ENCODE measurements at regions not wholly inside any gene's neighbourhood (a gene's known extent, or its start where the extent isn't known, plus 50 kb on each side); places are given as distances from the start of the nearest gene placed in this dataset.

GRCh38 chr2:129374452-129374851 is 605.0 kb upstream of the RAB6C start:
- TF ChIP-seq, protein P1, sequence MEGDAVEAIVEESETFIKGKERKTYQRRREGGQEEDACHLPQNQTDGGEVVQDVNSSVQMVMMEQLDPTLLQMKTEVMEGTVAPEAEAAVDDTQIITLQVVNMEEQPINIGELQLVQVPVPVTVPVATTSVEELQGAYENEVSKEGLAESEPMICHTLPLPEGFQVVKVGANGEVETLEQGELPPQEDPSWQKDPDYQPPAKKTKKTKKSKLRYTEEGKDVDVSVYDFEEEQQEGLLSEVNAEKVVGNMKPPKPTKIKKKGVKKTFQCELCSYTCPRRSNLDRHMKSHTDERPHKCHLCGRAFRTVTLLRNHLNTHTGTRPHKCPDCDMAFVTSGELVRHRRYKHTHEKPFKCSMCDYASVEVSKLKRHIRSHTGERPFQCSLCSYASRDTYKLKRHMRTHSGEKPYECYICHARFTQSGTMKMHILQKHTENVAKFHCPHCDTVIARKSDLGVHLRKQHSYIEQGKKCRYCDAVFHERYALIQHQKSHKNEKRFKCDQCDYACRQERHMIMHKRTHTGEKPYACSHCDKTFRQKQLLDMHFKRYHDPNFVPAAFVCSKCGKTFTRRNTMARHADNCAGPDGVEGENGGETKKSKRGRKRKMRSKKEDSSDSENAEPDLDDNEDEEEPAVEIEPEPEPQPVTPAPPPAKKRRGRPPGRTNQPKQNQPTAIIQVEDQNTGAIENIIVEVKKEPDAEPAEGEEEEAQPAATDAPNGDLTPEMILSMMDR (IDR thresholded peaks at IDR 0.05), result no peak
- H3K36me3 ChIP-seq, result no peaks in the 10 kb centered on the region
- intact Hi-C loops (cut with DNase I), result no loop called here

GRCh38 chr2:129375632-129376425 is 603.6 kb upstream of the RAB6C start:
- Histone ChIP-seq H3K27ac (no peak overlapping the region), H3K4me3 (no peak overlapping the region), H3K4me1 (no peaks in the 10 kb centered on the region), H3K36me3 (no peaks in the 10 kb centered on the region), H3K27me3 (no peaks in the 10 kb centered on the region), H3K9me3 (no peaks in the 10 kb centered on the region)
- DNase-seq (ENCODE audit: low spot score in 2 of 2), result no peak
- intact Hi-C loops (cut with DNase I), result no loop called here
- TF ChIP-seq, protein P1 (IDR thresholded peaks at IDR 0.05), result no peak

More at GRCh38 chr2:129374452-129374851, 605.0 kb upstream of the RAB6C start:
- Histone ChIP-seq H3K27me3 (no peaks in the 10 kb centered on the region), H3K9me3 (no peaks in the 10 kb centered on the region), H3K4me1 (no peaks in the 10 kb centered on the region), H3K27ac (no peak overlapping the region), H3K4me3 (no peak overlapping the region)
- no peak for DNase-seq (ENCODE audit: low spot score in 2 of 2)

DNA sequence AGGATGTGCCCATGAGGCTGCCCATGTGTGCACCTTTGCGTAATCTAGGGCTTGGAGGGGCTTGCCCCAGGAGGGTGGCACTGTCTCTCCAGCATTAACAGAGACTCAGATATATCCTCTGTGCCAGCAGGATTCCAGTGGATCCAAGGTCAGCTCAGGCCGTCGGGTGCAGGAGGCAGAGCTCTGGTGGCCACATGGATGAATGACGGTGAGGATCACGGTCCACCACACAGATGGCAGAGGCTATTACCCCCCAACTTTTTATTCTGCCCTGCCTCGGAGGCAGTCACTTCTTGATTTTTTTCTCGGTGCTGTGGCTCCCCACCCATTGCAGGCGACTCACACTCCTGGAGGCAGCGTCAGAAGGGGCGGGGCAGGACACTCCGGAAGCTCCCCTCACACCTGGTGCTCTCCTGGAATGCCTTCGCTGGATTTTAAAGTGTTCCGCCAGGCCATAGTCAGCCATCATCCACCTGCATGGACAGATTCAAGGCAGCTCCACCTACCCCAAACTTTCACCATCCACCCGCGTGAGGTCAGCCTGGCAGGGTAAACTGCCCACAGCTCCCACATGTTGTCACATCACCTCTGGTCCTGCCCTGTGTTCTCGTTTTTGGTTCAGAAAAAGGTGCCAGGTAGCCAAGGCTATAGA is 602.9 kb upstream of the RAB6C start:
- no peaks in the 10 kb centered on the region for H3K4me1 ChIP-seq

DNA sequence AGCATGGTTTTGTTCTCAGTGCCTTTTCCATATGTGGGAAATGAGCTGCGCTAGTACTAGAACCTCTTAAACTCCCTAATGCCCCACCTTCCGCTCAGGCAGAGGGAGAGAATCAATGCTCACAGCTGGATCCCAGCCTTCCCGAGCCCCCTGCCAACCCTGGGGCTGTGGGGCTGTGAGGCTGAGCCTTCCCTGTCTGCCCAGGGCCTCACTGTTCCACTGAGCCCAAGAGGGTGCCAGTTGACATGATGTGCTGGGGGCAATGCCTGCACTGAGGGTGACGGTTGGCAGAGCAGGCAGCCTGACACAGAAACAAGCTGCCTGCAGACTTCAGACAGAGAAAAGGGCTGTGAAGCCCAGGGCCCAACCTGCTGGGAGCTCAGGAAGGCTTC is 602.4 kb upstream of the RAB6C start:
- Histone ChIP-seq H3K27ac (no peak overlapping the region), H3K27me3 (no peaks in the 10 kb centered on the region), H3K9me3 (no peaks in the 10 kb centered on the region), H3K4me1 (no peaks in the 10 kb centered on the region), H3K36me3 (no peaks in the 10 kb centered on the region), H3K4me3 (no peak overlapping the region)
- intact Hi-C loops (cut with DNase I), result no loop called here
- no peak for DNase-seq (ENCODE audit: low spot score in 2 of 2)
- TF ChIP-seq, protein P1 (IDR thresholded peaks at IDR 0.05), result no peak

More for the DNA sequence above, 602.9 kb upstream of the RAB6C start:
- Histone ChIP-seq H3K27ac (no peak overlapping the region), H3K4me3 (no peak overlapping the region), H3K36me3 (no peaks in the 10 kb centered on the region), H3K9me3 (no peaks in the 10 kb centered on the region), H3K27me3 (no peaks in the 10 kb centered on the region)
- TF ChIP-seq, protein P1 (IDR thresholded peaks at IDR 0.05), result no peak
- no peak for DNase-seq (ENCODE audit: low spot score in 2 of 2)
- intact Hi-C loops (cut with DNase I), result no loop called here

- TF ChIP-seq, protein P1 (IDR thresholded peaks at IDR 0.05), result no peak
- no peak overlapping the region for H3K4me3 ChIP-seq
- no peak for DNase-seq (ENCODE audit: low spot score in 2 of 2)
- H3K4me1 ChIP-seq, result no peaks in the 10 kb centered on the region
- H3K27ac ChIP-seq, result no peak overlapping the region
- H3K36me3 ChIP-seq, result no peaks in the 10 kb centered on the region
- H3K9me3 ChIP-seq, result no peaks in the 10 kb centered on the region
- no peaks in the 10 kb centered on the region for H3K27me3 ChIP-seq
- intact Hi-C loops (cut with DNase I), result no loop called here
Observed at GRCh38 chr2:129378186-129378585, 601.3 kb upstream of the RAB6C start.
